GOT3 (cell line): ENCODE measurements at regions not wholly inside any gene's neighbourhood (a gene's known extent, or its start where the extent isn't known, plus 50 kb on each side); places are given as distances from the start of the nearest gene placed in this dataset.

Experiments
- DNase-seq: peaks from one replicate; lab custom pipeline; 2025; ENCODE audit warnings: mixed read lengths; lab: John Stamatoyannopoulos, UW

- no peak for DNase-seq
These were observed 680.6 kb downstream of the SQOR start for GRCh38 chr15:46315434-46315833.

GRCh38 chr15:46316024-46316423 lies 681.2 kb downstream of the SQOR start:
- no peak for DNase-seq

- DNase-seq, result no peak
These were observed 682.2 kb downstream of the SQOR start for GRCh38 chr15:46317029-46317428.

- no peak for DNase-seq
These were observed 687.9 kb downstream of the SQOR start for GRCh38 chr15:46322753-46323152.

GRCh38 chr15:46326173-46326572 lies 691.3 kb downstream of the SQOR start:
- no peak for DNase-seq

GRCh38 chr15:46328821-46329220 lies 694.0 kb downstream of the SQOR start:
- DNase-seq, result no peak

- DNase-seq, result no peak
These were observed 695.0 kb downstream of the SQOR start for GRCh38 chr15:46329876-46330275.

- no peak for DNase-seq
These were observed 696.7 kb downstream of the SQOR start for GRCh38 chr15:46331546-46331945.

GRCh38 chr15:46343196-46343935 lies 708.5 kb downstream of the SQOR start:
- DNase-seq, result no peak

- no peak for DNase-seq
These were observed 709.4 kb downstream of the SQOR start for GRCh38 chr15:46344115-46344724.

- no peak for DNase-seq
These were observed 710.1 kb downstream of the SQOR start for GRCh38 chr15:46344915-46345314.

GRCh38 chr15:46354443-46354842 lies 719.6 kb downstream of the SQOR start:
- DNase-seq, result no peak

- no peak for DNase-seq
These were observed 730.7 kb downstream of the SQOR start for GRCh38 chr15:46365572-46365971.

GRCh38 chr15:46366360-46367007 lies 731.7 kb downstream of the SQOR start:
- no peak for DNase-seq

GRCh38 chr15:46383978-46384377 lies 749.1 kb downstream of the SQOR start:
- no peak for DNase-seq

- no peak for DNase-seq
These were observed 751.5 kb downstream of the SQOR start for GRCh38 chr15:46386356-46386755.

GRCh38 chr15:46389739-46390138 lies 754.9 kb downstream of the SQOR start:
- DNase-seq, result no peak

GRCh38 chr15:46394463-46394862 lies 759.6 kb downstream of the SQOR start:
- no peak for DNase-seq

GRCh38 chr15:46408312-46408711 lies 773.5 kb downstream of the SQOR start:
- no peak for DNase-seq

GRCh38 chr15:46409841-46410301 lies 775.0 kb downstream of the SQOR start:
- DNase-seq, result no peak

- no peak for DNase-seq
These were observed 775.9 kb downstream of the SQOR start for GRCh38 chr15:46410705-46411104.

GRCh38 chr15:46411900-46412299 lies 777.1 kb downstream of the SQOR start:
- no peak for DNase-seq

- no peak for DNase-seq
These were observed 779.0 kb downstream of the SQOR start for GRCh38 chr15:46413799-46414198.
